Vagina (tissue), 2 donors: ENCODE measurements at regions not wholly inside any gene's neighbourhood (a gene's known extent, or its start where the extent isn't known, plus 50 kb on each side); places are given as distances from the start of the nearest gene placed in this dataset.
"Not testable (repeated sequence)": the region's sequence is repeated elsewhere in the genome, so short reads cannot be mapped to it uniquely, and the experiment has no call there.

Experiments used
- DNase-seq, 2 donors: peaks; one replicate each; pipeline ENCODE4 v3.0.0-alpha.2; 2017; ENCODE audit errors: extremely low spot score in 2 of 2
- H3K27ac ChIP-seq: fragments of 200-600 bp; sonication (generic); one replicate; pipeline ENCODE4 v1.5.1; 2019
- H3K27me3 ChIP-seq: fragments of 200-600 bp; sonication (generic); one replicate; pipeline ENCODE4 v1.5.1; 2019
- H3K36me3 ChIP-seq, 2 donors: fragments of 200-600 bp; sonication (generic); one replicate each; pipeline ENCODE4 v1.5.1; 2017 to 2019
- H3K4me1 ChIP-seq: fragments of 200-600 bp; sonication (generic); one replicate; pipeline ENCODE4 v1.5.1; 2019
- H3K4me3 ChIP-seq, 2 donors: fragments of 200-600 bp; sonication (generic); 1 replicate in 1 of 2; 2 replicates in 1 of 2; pipeline ENCODE4 v1.5.1; 2016 to 2019
- H3K9me3 ChIP-seq: fragments of 200-600 bp; sonication (generic); one replicate; pipeline ENCODE4 v1.5.1; 2019
- CTCF ChIP-seq, 3 experiments: fragments of 450-650 bp in 2 of 3; fragments of 200-600 bp in 1 of 3; sonication (generic) in 1 of 3; IDR thresholded peaks; one replicate each; pipeline ENCODE4 v1.5.1; 2017 to 2019; ENCODE audit warnings: antibody characterized with exemption in 3 of 3, mild to moderate bottlenecking in 2 of 3, moderate library complexity in 2 of 3
- POLR2A ChIP-seq, 2 donors: fragments of 450-650 bp; IDR thresholded peaks; one replicate each; pipeline ENCODE4 v1.6.1; 2017; ENCODE audit warnings: antibody characterized with exemption in 2 of 2, mild to moderate bottlenecking in 2 of 2, moderate library complexity in 2 of 2
- POLR2AphosphoS5 ChIP-seq, 2 donors: sonication (generic); formaldehyde crosslinking; IDR thresholded peaks; one replicate each; pipeline ENCODE4 v1.9.0; 2017; ENCODE audit warnings: antibody characterized with exemption in 2 of 2, mild to moderate bottlenecking in 2 of 2, low read depth in 1 of 2; ENCODE audit not compliant: insufficient read depth in 1 of 2
- intact Hi-C: fragments of 100-400 bp; cut with DNase I; formaldehyde crosslinking; loops from one replicate; pipeline ENCODE4 v1.15.1; 2023

GRCh38 chr7:69237541-69237940 is 360.7 kb upstream of the AUTS2 start:
- Histone ChIP-seq H3K9me3 (no peaks in the 10 kb centered on the region), H3K27me3 (no peaks in the 10 kb centered on the region), H3K4me3 (no peak overlapping the region), H3K4me1 (no peaks in the 10 kb centered on the region), H3K36me3 (no peaks in the 10 kb centered on the region), H3K27ac (no peak overlapping the region)
- no peak for DNase-seq
- intact Hi-C loops = no loop called here
- TF ChIP-seq POLR2AphosphoS5 (IDR thresholded peaks at IDR 0.05; ENCODE audit: insufficient read depth in 1 of 2, low read depth in 1 of 2) = no peak
- TF ChIP-seq CTCF (IDR thresholded peaks at IDR 0.05) = no peak
- TF ChIP-seq POLR2A (IDR thresholded peaks at IDR 0.05) = no peak

GRCh38 chr7:69243016-69243415 is 355.3 kb upstream of the AUTS2 start:
- no peak overlapping the region for H3K4me3 ChIP-seq
- no peaks in the 10 kb centered on the region for H3K27me3 ChIP-seq
- no peaks in the 10 kb centered on the region for H3K9me3 ChIP-seq
- intact Hi-C loops = no loop called here
- H3K36me3 ChIP-seq = no peaks in the 10 kb centered on the region
- TF ChIP-seq POLR2A (IDR thresholded peaks at IDR 0.05) (no peak), CTCF (IDR thresholded peaks at IDR 0.05) (no peak), POLR2AphosphoS5 (IDR thresholded peaks at IDR 0.05; ENCODE audit: insufficient read depth in 1 of 2, low read depth in 1 of 2) (no peak)
- H3K27ac ChIP-seq = no peak overlapping the region
- no peaks in the 10 kb centered on the region for H3K4me1 ChIP-seq
- DNase-seq = no peak

- DNase-seq = no peak
- TF ChIP-seq POLR2A (IDR thresholded peaks at IDR 0.05) = no peak
- no peak for TF ChIP-seq POLR2AphosphoS5 (IDR thresholded peaks at IDR 0.05; ENCODE audit: insufficient read depth in 1 of 2, low read depth in 1 of 2)
- TF ChIP-seq CTCF (IDR thresholded peaks at IDR 0.05) = no peak
- intact Hi-C loops = no loop called here
Observed at GRCh38 chr7:69244701-69245100, 353.6 kb upstream of the AUTS2 start.

GRCh38 chr7:69245646-69246045 is 352.6 kb upstream of the AUTS2 start:
- DNase-seq = no peak
- Histone ChIP-seq H3K36me3 (no peaks in the 10 kb centered on the region), H3K27ac (no peak overlapping the region), H3K9me3 (no peaks in the 10 kb centered on the region), H3K27me3 (no peaks in the 10 kb centered on the region), H3K4me1 (no peaks in the 10 kb centered on the region), H3K4me3 (no peak overlapping the region)
- no peak for TF ChIP-seq POLR2A (IDR thresholded peaks at IDR 0.05)
- TF ChIP-seq CTCF (IDR thresholded peaks at IDR 0.05) = no peak
- TF ChIP-seq POLR2AphosphoS5 (IDR thresholded peaks at IDR 0.05; ENCODE audit: insufficient read depth in 1 of 2, low read depth in 1 of 2) = no peak
- intact Hi-C loops = no loop called here

More at GRCh38 chr7:69244701-69245100, 353.6 kb upstream of the AUTS2 start:
- Histone ChIP-seq H3K4me1 (no peaks in the 10 kb centered on the region), H3K27ac (no peak overlapping the region), H3K36me3 (no peaks in the 10 kb centered on the region), H3K27me3 (no peaks in the 10 kb centered on the region), H3K9me3 (no peaks in the 10 kb centered on the region), H3K4me3 (no peak overlapping the region)

GRCh38 chr7:69246758-69247157 is 351.5 kb upstream of the AUTS2 start:
- Histone ChIP-seq H3K36me3 (no peaks in the 10 kb centered on the region), H3K4me3 (no peak overlapping the region), H3K27ac (no peak overlapping the region), H3K4me1 (no peaks in the 10 kb centered on the region), H3K9me3 (no peaks in the 10 kb centered on the region), H3K27me3 (no peaks in the 10 kb centered on the region)
- TF ChIP-seq POLR2AphosphoS5 (IDR thresholded peaks at IDR 0.05; ENCODE audit: insufficient read depth in 1 of 2, low read depth in 1 of 2) (no peak), CTCF (IDR thresholded peaks at IDR 0.05) (no peak), POLR2A (IDR thresholded peaks at IDR 0.05) (no peak)
- DNase-seq = no peak
- intact Hi-C loops = no loop called here

GRCh38 chr7:69248382-69248828 is 349.9 kb upstream of the AUTS2 start:
- H3K36me3 ChIP-seq, H3K4me3 ChIP-seq, H3K9me3 ChIP-seq, H3K27me3 ChIP-seq, intact Hi-C loops, DNase-seq, H3K27ac ChIP-seq, H3K4me1 ChIP-seq: not testable (repeated sequence)
